ENCODE measurements at regions not wholly inside any gene's neighbourhood (a gene's known extent, or its start where the extent isn't known, plus 50 kb on each side); places are given as distances from the start of the nearest gene placed in this dataset.

GRCh38 chr13:62094932-62095331 lies 679.3 kb upstream of the PCDH20 start:
- Mint-ChIP-seq H3K9me3 (peaks cover 12% of the 10 kb centered on the region), H3K27ac (no peak overlapping the region), H3K4me1 (no peaks in the 10 kb centered on the region), H3K36me3 (no peaks in the 10 kb centered on the region; the same call in 1 of the 2 replicates), H3K4me3 (no peak overlapping the region), H3K27me3 (ENCODE audit: low read depth) (no peaks in the 10 kb centered on the region)
- no peak for ATAC-seq
- DNase-seq (ENCODE audit: low spot score): no peak
- TF ChIP-seq JAZF1 (CRISPR knock-in tag; IDR thresholded peaks at IDR 0.05) (no peak), E2F4 (CRISPR knock-in tag; IDR thresholded peaks at IDR 0.05; ENCODE audit: borderline replicate concordance, low read depth) (no peak), RORB (CRISPR knock-in tag; IDR thresholded peaks at IDR 0.05) (no peak), ZNF263 (CRISPR knock-in tag; IDR thresholded peaks at IDR 0.05; ENCODE audit: low read depth) (no peak), ELF4 (CRISPR knock-in tag; IDR thresholded peaks at IDR 0.05; ENCODE audit: low read depth) (no peak), NR2C2 (CRISPR knock-in tag; IDR thresholded peaks at IDR 0.05) (no peak), GTF2I (CRISPR knock-in tag; conservative IDR thresholded peaks at IDR 0.05) (no peak), CTCF (IDR thresholded peaks at IDR 0.05) (no peak), ATF2 (CRISPR knock-in tag; IDR thresholded peaks at IDR 0.05; ENCODE audit: borderline replicate concordance, low read depth) (no peak), ZSCAN18 (CRISPR knock-in tag; IDR thresholded peaks at IDR 0.05) (no peak), TCF7 (CRISPR knock-in tag; IDR thresholded peaks at IDR 0.05; ENCODE audit: low read depth) (no peak), KAT7 (CRISPR knock-in tag; IDR thresholded peaks at IDR 0.05; ENCODE audit: borderline replicate concordance) (no peak), ZNF396 (CRISPR knock-in tag; IDR thresholded peaks at IDR 0.05; ENCODE audit: borderline replicate concordance) (no peak), IRF1 (CRISPR knock-in tag; IDR thresholded peaks at IDR 0.05) (no peak), ZNF138 (CRISPR knock-in tag; conservative IDR thresholded peaks at IDR 0.05) (no peak), SOX15 (CRISPR knock-in tag; IDR thresholded peaks at IDR 0.05) (no peak)
- TF ChIP-seq, protein P1, sequence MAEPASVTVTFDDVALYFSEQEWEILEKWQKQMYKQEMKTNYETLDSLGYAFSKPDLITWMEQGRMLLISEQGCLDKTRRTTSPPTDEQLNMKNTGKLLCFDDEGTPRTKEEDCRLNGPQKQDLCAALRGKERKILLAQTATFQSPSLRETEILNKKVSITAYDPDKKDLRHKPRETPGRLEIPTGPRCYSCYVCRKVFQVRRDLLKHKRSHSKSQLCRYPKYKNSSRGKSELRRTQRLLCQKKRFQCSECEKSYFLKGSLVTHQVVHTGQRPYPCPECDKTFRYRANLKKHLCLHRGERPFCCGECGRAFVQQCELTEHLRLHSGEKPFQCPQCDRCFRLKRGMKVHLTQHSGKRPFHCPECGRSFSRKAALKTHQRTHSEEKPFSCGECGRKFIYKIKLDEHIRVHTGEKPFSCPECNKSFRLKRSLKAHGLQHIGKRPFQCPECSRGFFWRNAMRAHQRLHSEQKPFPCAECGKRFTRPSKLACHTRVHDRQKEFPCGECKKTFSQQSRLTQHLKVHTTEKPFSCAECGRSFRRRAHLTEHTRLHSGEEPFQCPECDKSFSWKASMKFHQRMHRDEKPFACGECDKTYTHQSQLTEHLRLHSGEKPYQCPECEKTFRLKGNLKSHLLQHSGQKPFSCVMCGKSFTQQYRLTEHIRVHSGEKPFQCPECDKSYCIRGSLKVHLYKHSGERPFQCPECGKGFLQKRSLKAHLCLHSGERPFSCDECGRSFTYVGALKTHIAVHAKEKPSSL (CRISPR knock-in tag; conservative IDR thresholded peaks at IDR 0.05): no peak
- TF ChIP-seq, protein P2, sequence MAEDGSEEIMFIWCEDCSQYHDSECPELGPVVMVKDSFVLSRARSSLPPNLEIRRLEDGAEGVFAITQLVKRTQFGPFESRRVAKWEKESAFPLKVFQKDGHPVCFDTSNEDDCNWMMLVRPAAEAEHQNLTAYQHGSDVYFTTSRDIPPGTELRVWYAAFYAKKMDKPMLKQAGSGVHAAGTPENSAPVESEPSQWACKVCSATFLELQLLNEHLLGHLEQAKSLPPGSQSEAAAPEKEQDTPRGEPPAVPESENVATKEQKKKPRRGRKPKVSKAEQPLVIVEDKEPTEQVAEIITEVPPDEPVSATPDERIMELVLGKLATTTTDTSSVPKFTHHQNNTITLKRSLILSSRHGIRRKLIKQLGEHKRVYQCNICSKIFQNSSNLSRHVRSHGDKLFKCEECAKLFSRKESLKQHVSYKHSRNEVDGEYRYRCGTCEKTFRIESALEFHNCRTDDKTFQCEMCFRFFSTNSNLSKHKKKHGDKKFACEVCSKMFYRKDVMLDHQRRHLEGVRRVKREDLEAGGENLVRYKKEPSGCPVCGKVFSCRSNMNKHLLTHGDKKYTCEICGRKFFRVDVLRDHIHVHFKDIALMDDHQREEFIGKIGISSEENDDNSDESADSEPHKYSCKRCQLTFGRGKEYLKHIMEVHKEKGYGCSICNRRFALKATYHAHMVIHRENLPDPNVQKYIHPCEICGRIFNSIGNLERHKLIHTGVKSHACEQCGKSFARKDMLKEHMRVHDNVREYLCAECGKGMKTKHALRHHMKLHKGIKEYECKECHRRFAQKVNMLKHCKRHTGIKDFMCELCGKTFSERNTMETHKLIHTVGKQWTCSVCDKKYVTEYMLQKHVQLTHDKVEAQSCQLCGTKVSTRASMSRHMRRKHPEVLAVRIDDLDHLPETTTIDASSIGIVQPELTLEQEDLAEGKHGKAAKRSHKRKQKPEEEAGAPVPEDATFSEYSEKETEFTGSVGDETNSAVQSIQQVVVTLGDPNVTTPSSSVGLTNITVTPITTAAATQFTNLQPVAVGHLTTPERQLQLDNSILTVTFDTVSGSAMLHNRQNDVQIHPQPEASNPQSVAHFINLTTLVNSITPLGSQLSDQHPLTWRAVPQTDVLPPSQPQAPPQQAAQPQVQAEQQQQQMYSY (CRISPR knock-in tag; IDR thresholded peaks at IDR 0.05): no peak
- TF ChIP-seq, protein P3, sequence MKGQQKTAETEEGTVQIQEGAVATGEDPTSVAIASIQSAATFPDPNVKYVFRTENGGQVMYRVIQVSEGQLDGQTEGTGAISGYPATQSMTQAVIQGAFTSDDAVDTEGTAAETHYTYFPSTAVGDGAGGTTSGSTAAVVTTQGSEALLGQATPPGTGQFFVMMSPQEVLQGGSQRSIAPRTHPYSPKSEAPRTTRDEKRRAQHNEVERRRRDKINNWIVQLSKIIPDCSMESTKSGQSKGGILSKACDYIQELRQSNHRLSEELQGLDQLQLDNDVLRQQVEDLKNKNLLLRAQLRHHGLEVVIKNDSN (CRISPR knock-in tag; IDR thresholded peaks at IDR 0.05): no peak
- TF ChIP-seq, protein P4, sequence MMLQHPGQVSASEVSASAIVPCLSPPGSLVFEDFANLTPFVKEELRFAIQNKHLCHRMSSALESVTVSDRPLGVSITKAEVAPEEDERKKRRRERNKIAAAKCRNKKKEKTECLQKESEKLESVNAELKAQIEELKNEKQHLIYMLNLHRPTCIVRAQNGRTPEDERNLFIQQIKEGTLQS (CRISPR knock-in tag; conservative IDR thresholded peaks at IDR 0.05): no peak
- ChIA-PET POLR2A (no interaction called here), CTCF (no interaction called here)
